ENCODE measurements at regions not wholly inside any gene's neighbourhood (a gene's known extent, or its start where the extent isn't known, plus 50 kb on each side); places are given as distances from the start of the nearest gene placed in this dataset.

DNA sequence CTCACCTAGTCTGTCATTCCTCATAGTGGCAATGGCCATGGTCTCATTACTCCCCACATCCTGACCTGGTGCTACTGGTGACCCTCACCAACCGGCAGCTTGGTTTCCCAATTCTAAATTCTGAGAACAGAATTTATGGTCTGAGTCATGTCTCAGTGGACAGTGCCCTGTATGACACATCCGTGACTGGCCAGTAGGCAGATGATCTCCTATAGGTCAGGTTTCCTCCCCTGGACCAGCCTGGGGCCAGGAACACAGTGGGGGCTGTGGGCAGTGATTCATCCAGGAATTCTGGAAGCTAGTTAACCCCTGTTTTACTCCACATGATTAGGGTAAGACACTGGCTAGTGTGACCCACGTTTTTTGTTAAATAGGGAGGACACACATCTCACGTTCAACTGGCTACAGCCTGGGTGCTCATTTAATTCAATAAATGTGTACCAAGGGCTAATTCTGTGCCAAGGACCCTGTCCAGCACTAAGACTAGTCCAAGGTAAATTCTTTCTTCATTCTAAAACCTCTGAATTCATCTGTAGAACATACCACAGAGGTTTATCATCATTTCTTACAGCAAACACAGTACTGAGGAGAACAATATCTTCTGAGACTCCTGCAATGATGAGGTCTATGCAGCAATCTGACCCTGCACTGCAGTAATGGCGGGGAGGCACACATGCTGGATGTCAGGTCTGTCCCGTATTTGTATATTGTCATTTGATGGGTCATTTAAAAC lies 249.6 kb upstream of the TBX3 start:
- Mint-ChIP-seq H3K4me1 (peaks cover 9% of the 10 kb centered on the region), H3K4me3 (no peak overlapping the region), H3K9me3 (peaks cover 36% of the 10 kb centered on the region), H3K27ac (no peak overlapping the region), H3K27me3 (ENCODE audit: low read depth) (no peaks in the 10 kb centered on the region), H3K36me3 (peaks cover 22% of the 10 kb centered on the region)
- DNase-seq (ENCODE audit: low spot score in 2 of 2, unreplicated experiment in 2 of 2), result no peak
- TF ChIP-seq CTCF (IDR thresholded peaks at IDR 0.05; ENCODE audit: unreplicated experiment), result no peak

DNA sequence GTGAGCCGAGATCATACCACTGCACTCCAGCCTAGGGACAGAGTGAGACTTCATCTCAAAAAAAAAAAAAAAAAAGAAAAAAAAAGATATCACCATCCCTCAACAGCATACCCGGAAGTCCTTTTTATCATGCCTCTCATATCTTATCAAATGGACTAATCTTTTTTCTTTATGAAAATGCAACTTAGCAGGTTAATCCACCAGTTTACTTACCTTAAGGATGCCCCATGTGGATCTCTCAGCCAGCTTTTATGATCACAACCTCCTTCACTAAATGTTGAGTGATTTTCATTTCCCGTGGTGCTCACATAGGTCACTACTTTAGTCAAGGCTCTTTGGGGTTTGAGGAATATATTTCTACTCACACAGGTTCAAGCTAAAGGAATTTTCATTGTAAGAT lies 248.8 kb upstream of the TBX3 start:
- Mint-ChIP-seq H3K4me3 (no peak overlapping the region), H3K36me3 (peaks cover 22% of the 10 kb centered on the region), H3K27ac (no peak overlapping the region), H3K4me1 (peaks cover 9% of the 10 kb centered on the region), H3K27me3 (ENCODE audit: low read depth) (no peaks in the 10 kb centered on the region), H3K9me3 (peaks cover 36% of the 10 kb centered on the region)
- DNase-seq (ENCODE audit: low spot score in 2 of 2, unreplicated experiment in 2 of 2), result no peak
- no peak for TF ChIP-seq CTCF (IDR thresholded peaks at IDR 0.05; ENCODE audit: unreplicated experiment)

DNA sequence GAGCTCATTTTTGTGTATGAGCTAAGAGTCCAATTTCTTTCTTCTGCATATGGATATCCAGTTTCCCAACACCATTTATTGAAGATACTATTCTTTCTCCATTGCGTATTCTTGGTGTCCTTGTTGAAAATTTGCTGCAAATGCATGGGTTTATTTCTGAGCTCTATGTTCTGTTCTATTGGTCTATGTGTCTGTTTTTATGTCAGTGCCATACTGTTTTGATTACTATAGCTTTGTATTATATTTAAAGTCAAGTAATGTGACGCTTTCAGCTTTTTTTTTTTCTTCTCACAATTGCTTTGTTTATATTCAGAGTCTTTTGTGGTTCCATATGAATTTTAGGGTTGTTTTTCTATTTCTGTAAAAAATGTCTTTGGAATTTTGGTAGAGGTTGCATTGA lies 247.1 kb upstream of the TBX3 start:
- no peak overlapping the region for H3K4me3 Mint-ChIP-seq
- H3K27ac Mint-ChIP-seq, result no peak overlapping the region
- H3K36me3 Mint-ChIP-seq, result peaks cover 21% of the 10 kb centered on the region
- H3K27me3 Mint-ChIP-seq (ENCODE audit: low read depth), result no peaks in the 10 kb centered on the region
- DNase-seq (ENCODE audit: low spot score in 2 of 2, unreplicated experiment in 2 of 2), result no peak
- peaks cover 30% of the 10 kb centered on the region for H3K9me3 Mint-ChIP-seq
- TF ChIP-seq CTCF (IDR thresholded peaks at IDR 0.05; ENCODE audit: unreplicated experiment), result no peak
- H3K4me1 Mint-ChIP-seq, result peaks cover 9% of the 10 kb centered on the region

DNA sequence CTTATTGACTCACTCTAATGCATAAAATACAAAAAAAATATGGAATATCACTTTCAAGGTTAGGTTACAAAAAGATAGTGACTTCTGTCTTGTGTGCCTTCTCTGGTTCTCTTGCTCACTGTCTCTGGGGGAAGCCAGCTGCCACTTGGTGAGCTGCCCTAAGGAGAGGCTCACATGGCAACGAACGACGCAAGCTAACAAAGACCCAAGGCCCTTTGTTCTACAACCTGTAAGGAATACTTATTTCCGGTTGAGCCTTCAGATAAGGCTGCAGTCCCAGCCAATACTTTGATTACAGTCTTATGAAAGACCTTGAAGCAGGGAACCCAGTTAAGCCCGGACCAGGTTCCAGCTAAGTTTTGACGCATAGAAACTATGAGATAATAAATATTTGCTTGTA lies 242.4 kb upstream of the TBX3 start:
- H3K27ac Mint-ChIP-seq, result no peak overlapping the region
- TF ChIP-seq CTCF (IDR thresholded peaks at IDR 0.05; ENCODE audit: unreplicated experiment), result no peak

GRCh38 chr12:114924946-114925475 lies 241.0 kb upstream of the TBX3 start:
- TF ChIP-seq CTCF (IDR thresholded peaks at IDR 0.05; ENCODE audit: unreplicated experiment), result no peak
- H3K27me3 Mint-ChIP-seq (ENCODE audit: low read depth), result no peaks in the 10 kb centered on the region
- H3K27ac Mint-ChIP-seq, result no peak overlapping the region
- DNase-seq (ENCODE audit: low spot score in 2 of 2, unreplicated experiment in 2 of 2), result no peak
- no peak overlapping the region for H3K4me3 Mint-ChIP-seq
- peaks cover 25% of the 10 kb centered on the region for H3K36me3 Mint-ChIP-seq
- peaks cover 35% of the 10 kb centered on the region for H3K9me3 Mint-ChIP-seq
- H3K4me1 Mint-ChIP-seq, result peaks cover 15% of the 10 kb centered on the region

More for the DNA sequence above, 242.4 kb upstream of the TBX3 start:
- H3K9me3 Mint-ChIP-seq, result peaks cover 45% of the 10 kb centered on the region
- no peaks in the 10 kb centered on the region for H3K27me3 Mint-ChIP-seq (ENCODE audit: low read depth)
- peaks cover 33% of the 10 kb centered on the region for H3K36me3 Mint-ChIP-seq
- H3K4me3 Mint-ChIP-seq, result no peak overlapping the region
- no peak for DNase-seq (ENCODE audit: low spot score in 2 of 2, unreplicated experiment in 2 of 2)
- H3K4me1 Mint-ChIP-seq, result peaks cover 6% of the 10 kb centered on the region
